H9 (cell line): ENCODE measurements at regions not wholly inside any gene's neighbourhood (a gene's known extent, or its start where the extent isn't known, plus 50 kb on each side); places are given as distances from the start of the nearest gene placed in this dataset.

Experiments
- DNase-seq: peaks from one replicate; pipeline ENCODE4 v3.0.0-alpha.2; 2017
- H2AFZ ChIP-seq: one replicate; pipeline ENCODE4 v1.6.1; 2013; ENCODE audit warnings: mild to moderate bottlenecking, low read length, control low read depth, moderate library complexity
- H2AK5ac ChIP-seq: 2 replicates; pipeline ENCODE4 v1.6.1; 2013; ENCODE audit warnings: low read length, control low read depth, mixed read lengths; ENCODE audit not compliant: insufficient read length
- H2BK120ac ChIP-seq: one replicate; pipeline ENCODE4 v1.6.1; 2013; ENCODE audit warnings: low read depth, mild to moderate bottlenecking, low read length, control low read depth, inconsistent platforms; ENCODE audit not compliant: poor library complexity, severe bottlenecking
- H2BK12ac ChIP-seq: 2 replicates; pipeline ENCODE4 v1.6.1; 2013; ENCODE audit warnings: low read length, control low read depth, mixed read lengths, low read depth; ENCODE audit not compliant: insufficient read length
- H2BK15ac ChIP-seq: 2 replicates; pipeline ENCODE4 v1.6.1; 2013; ENCODE audit warnings: low read depth, low read length, control low read depth
- H2BK20ac ChIP-seq: one replicate; pipeline ENCODE4 v1.6.1; 2013; ENCODE audit warnings: low read depth, mild to moderate bottlenecking, low read length, control low read depth, inconsistent platforms; ENCODE audit not compliant: poor library complexity, severe bottlenecking
- H2BK5ac ChIP-seq: 2 replicates; pipeline ENCODE4 v1.6.1; 2013; ENCODE audit warnings: low read length, control low read depth, mixed read lengths; ENCODE audit not compliant: insufficient read length
- H3K14ac ChIP-seq: 2 replicates; pipeline ENCODE4 v1.6.1; 2013; ENCODE audit warnings: low read length, control low read depth; ENCODE audit not compliant: insufficient read depth
- H3K18ac ChIP-seq: 2 replicates; pipeline ENCODE4 v1.6.1; 2013; ENCODE audit warnings: low read depth, mild to moderate bottlenecking, mixed read lengths, low read length, control low read depth; ENCODE audit not compliant: insufficient read length
- H3K23ac ChIP-seq: 2 replicates; pipeline ENCODE4 v1.6.1; 2013; ENCODE audit warnings: low read length, control low read depth, mixed read lengths, low read depth; ENCODE audit not compliant: insufficient read length
- H3K23me2 ChIP-seq: 2 replicates; pipeline ENCODE4 v1.6.1; 2013; ENCODE audit warnings: low read depth, mild to moderate bottlenecking, mixed read lengths, low read length, control low read depth; ENCODE audit not compliant: insufficient read length, poor library complexity, severe bottlenecking
- H3K27ac ChIP-seq: 2 replicates; pipeline ENCODE4 v1.5.1; 2013; ENCODE audit warnings: low read length, control low read depth, mixed read lengths, low read depth; ENCODE audit not compliant: insufficient read length
- H3K27me3 ChIP-seq: 2 replicates; pipeline ENCODE4 v1.6.1; 2013; ENCODE audit warnings: low read length, control low read depth, inconsistent platforms; ENCODE audit not compliant: insufficient read depth
- H3K4ac ChIP-seq: 2 replicates; pipeline ENCODE4 v1.6.1; 2013; ENCODE audit warnings: low read depth, mild to moderate bottlenecking, control low read depth, inconsistent platforms, low read length, moderate library complexity
- H3K4me1 ChIP-seq: 2 replicates; pipeline ENCODE4 v1.6.1; 2013; ENCODE audit warnings: low read length, control low read depth, inconsistent platforms; ENCODE audit not compliant: insufficient read depth
- H3K4me2 ChIP-seq: 2 replicates; pipeline ENCODE4 v1.6.1; 2013; ENCODE audit warnings: low read length, control low read depth, mixed read lengths; ENCODE audit not compliant: insufficient read length, insufficient read depth
- H3K56ac ChIP-seq: 2 replicates; pipeline ENCODE4 v1.6.1; 2013; ENCODE audit warnings: low read depth, mild to moderate bottlenecking, mixed read lengths, low read length, control low read depth; ENCODE audit not compliant: insufficient read length
- H3K79me1 ChIP-seq: 2 replicates; pipeline ENCODE4 v1.6.1; 2013; ENCODE audit warnings: low read depth, mild to moderate bottlenecking, moderate library complexity, low read length, control low read depth, inconsistent platforms; ENCODE audit not compliant: insufficient read depth, poor library complexity, severe bottlenecking
- H3K79me2 ChIP-seq: 2 replicates; pipeline ENCODE4 v1.6.1; 2013; ENCODE audit warnings: low read length, control low read depth, inconsistent platforms; ENCODE audit not compliant: insufficient read depth
- H3K9ac ChIP-seq: 2 replicates; pipeline ENCODE4 v1.6.1; 2013; ENCODE audit warnings: low read length, control low read depth, mixed read lengths; ENCODE audit not compliant: insufficient read length; ENCODE audit errors: extremely low read depth
- H3K9me3 ChIP-seq: one replicate; pipeline ENCODE4 v1.6.1; 2013; ENCODE audit warnings: low read depth, low read length, inconsistent platforms; ENCODE audit not compliant: control insufficient read depth
- H3T11ph ChIP-seq: one replicate; pipeline ENCODE4 v1.6.1; 2013; ENCODE audit warnings: mild to moderate bottlenecking, low read length, control low read depth, inconsistent platforms
- H4K20me1 ChIP-seq: one replicate; pipeline ENCODE4 v1.6.1; 2013; ENCODE audit not compliant: control insufficient read depth, insufficient read length, insufficient read depth
- H4K5ac ChIP-seq: 2 replicates; pipeline ENCODE4 v1.6.1; 2013; ENCODE audit warnings: low read depth, mild to moderate bottlenecking, mixed read lengths, low read length, control low read depth; ENCODE audit not compliant: insufficient read length
- H4K8ac ChIP-seq: replicated peaks from 2 replicates; pipeline ENCODE4 v1.6.1; 2013; ENCODE audit warnings: low read length, control low read depth, mixed read lengths, low read depth; ENCODE audit not compliant: insufficient read length
- H4K91ac ChIP-seq: 2 replicates; pipeline ENCODE4 v1.6.1; 2013; ENCODE audit warnings: low read depth, mild to moderate bottlenecking, moderate library complexity, mixed read lengths, low read length, control low read depth; ENCODE audit not compliant: insufficient read length
- H3K27ac Mint-ChIP-seq, 3 experiments: 2 replicates in 2 of 3; 3 replicates in 1 of 3; pipeline ENCODE4 v1.8.0; 2020 to 2021; ENCODE audit warnings: mixed read lengths in 3 of 3, mild to moderate bottlenecking in 1 of 3, moderate library complexity in 1 of 3
- H3K27me3 Mint-ChIP-seq: 2 replicates; pipeline ENCODE4 v1.8.0; 2021; ENCODE audit warnings: low read depth, mild to moderate bottlenecking, moderate library complexity, mixed read lengths
- H3K36me3 Mint-ChIP-seq, 3 experiments: 2 replicates in 2 of 3; 3 replicates in 1 of 3; pipeline ENCODE4 v1.8.0; 2020 to 2021; ENCODE audit warnings: low read depth in 3 of 3, mixed read lengths in 3 of 3; ENCODE audit not compliant: insufficient read depth in 1 of 3
- H3K4me1 Mint-ChIP-seq, 2 experiments: 2 replicates each; pipeline ENCODE4 v1.8.0; 2020; ENCODE audit warnings: mixed read lengths in 2 of 2
- H3K4me3 Mint-ChIP-seq, 2 experiments: 2 replicates in 1 of 2; 3 replicates in 1 of 2; pipeline ENCODE4 v1.8.0; 2020 to 2021; ENCODE audit warnings: mild to moderate bottlenecking in 2 of 2, mixed read lengths in 2 of 2, moderate library complexity in 1 of 2
- H3K9me3 Mint-ChIP-seq, 2 experiments: 2 replicates in 1 of 2; 3 replicates in 1 of 2; pipeline ENCODE4 v1.8.0; 2020; ENCODE audit warnings: mild to moderate bottlenecking in 2 of 2, mixed read lengths in 2 of 2, moderate library complexity in 1 of 2
- WGBS: extraction: QIAGEN DNeasy Blood & Tissue Kit; methylation state at CpG from one replicate; pipeline ENCODE4 v1.1.7; 2013; ENCODE audit warnings: missing lambda C conversion rate, low lambda C conversion rate, mixed read lengths; ENCODE audit not compliant: insufficient read length; ENCODE audit errors: extremely low coverage; 5-methylcytosine and 5-hydroxymethylcytosine counted together
- TF ChIP-seq, protein P1 (sequence below): fragments of 200-600 bp; sonication (generic); conservative IDR thresholded peaks from 3 replicates; pipeline ENCODE4 v1.8.0; 2021; ENCODE audit warnings: antibody characterized with exemption, mild to moderate bottlenecking

- WGBS = no CpG with 5 or more reads among the region's 2 CpGs
These were observed 1599.9 kb upstream of the LRRTM3 start for GRCh38 chr10:65325913-65326312.

More at GRCh38 chr10:65325913-65326312, 1599.9 kb upstream of the LRRTM3 start:
- no peak overlapping the region for H3K56ac ChIP-seq
- no peaks in the 10 kb centered on the region for H3K23me2 ChIP-seq
- DNase-seq = peak; percentile 49
- H3T11ph ChIP-seq = no peak overlapping the region
- H2BK15ac ChIP-seq = no peak overlapping the region
- H2AFZ ChIP-seq = peak overlapping the region; percentile 88
- peaks cover 0 to 2% (median 0%) of the 10 kb centered on the region in 3 experiments; a peak in 3 of 7 replicates for H3K36me3 Mint-ChIP-seq
- H4K91ac ChIP-seq = no peak overlapping the region
- H2BK120ac ChIP-seq = no peak overlapping the region
- no peaks in the 10 kb centered on the region for H3K27me3 ChIP-seq
- H3K23ac ChIP-seq = no peak overlapping the region
- no peaks in the 10 kb centered on the region for H4K20me1 ChIP-seq
- H4K5ac ChIP-seq = no peak overlapping the region
- H3K4me2 ChIP-seq = no peak overlapping the region
- no peak overlapping the region for H3K9ac ChIP-seq
- H3K27ac ChIP-seq = no peak overlapping the region
- H3K4me1 ChIP-seq = no peaks in the 10 kb centered on the region; the same call in 1 of the 2 replicates
- TF ChIP-seq, protein P1, sequence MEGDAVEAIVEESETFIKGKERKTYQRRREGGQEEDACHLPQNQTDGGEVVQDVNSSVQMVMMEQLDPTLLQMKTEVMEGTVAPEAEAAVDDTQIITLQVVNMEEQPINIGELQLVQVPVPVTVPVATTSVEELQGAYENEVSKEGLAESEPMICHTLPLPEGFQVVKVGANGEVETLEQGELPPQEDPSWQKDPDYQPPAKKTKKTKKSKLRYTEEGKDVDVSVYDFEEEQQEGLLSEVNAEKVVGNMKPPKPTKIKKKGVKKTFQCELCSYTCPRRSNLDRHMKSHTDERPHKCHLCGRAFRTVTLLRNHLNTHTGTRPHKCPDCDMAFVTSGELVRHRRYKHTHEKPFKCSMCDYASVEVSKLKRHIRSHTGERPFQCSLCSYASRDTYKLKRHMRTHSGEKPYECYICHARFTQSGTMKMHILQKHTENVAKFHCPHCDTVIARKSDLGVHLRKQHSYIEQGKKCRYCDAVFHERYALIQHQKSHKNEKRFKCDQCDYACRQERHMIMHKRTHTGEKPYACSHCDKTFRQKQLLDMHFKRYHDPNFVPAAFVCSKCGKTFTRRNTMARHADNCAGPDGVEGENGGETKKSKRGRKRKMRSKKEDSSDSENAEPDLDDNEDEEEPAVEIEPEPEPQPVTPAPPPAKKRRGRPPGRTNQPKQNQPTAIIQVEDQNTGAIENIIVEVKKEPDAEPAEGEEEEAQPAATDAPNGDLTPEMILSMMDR = no peak
- no peaks in the 10 kb centered on the region for H3K9me3 Mint-ChIP-seq
- no peak overlapping the region for H4K8ac ChIP-seq
- H3K79me2 ChIP-seq = no peaks in the 10 kb centered on the region
- H3K9me3 ChIP-seq = no peaks in the 10 kb centered on the region
- no peak overlapping the region for H3K14ac ChIP-seq
- H2AK5ac ChIP-seq = no peak overlapping the region
- H3K4me1 Mint-ChIP-seq = peaks cover 22 to 25% of the 10 kb centered on the region in 2 experiments
- H3K79me1 ChIP-seq = no peaks in the 10 kb centered on the region
- H3K27ac Mint-ChIP-seq = peak overlapping the region; percentile 52 to 95 (median 63); a peak in 6 of 7 replicates
- H2BK5ac ChIP-seq = no peak overlapping the region
- H3K18ac ChIP-seq = no peak overlapping the region
- H2BK12ac ChIP-seq = no peak overlapping the region
- H2BK20ac ChIP-seq = no peak overlapping the region
- no peak overlapping the region for H3K4ac ChIP-seq
- no peaks in the 10 kb centered on the region for H3K27me3 Mint-ChIP-seq
- no peak overlapping the region for H3K4me3 Mint-ChIP-seq
